Stimulated activated CD8-positive, alpha-beta memory T cell treated with anti-CD3 and anti-CD28 coated beads, Interleukin-7, amount 100 ng/mL, for 48 hours (primary cell): ENCODE measurements at regions not wholly inside any gene's neighbourhood (a gene's known extent, or its start where the extent isn't known, plus 50 kb on each side); places are given as distances from the start of the nearest gene placed in this dataset.

Source experiments
- DNase-seq, 2 donors: peaks; one replicate each; pipeline ENCODE4 v3.0.0-alpha.2; 2020; ENCODE audit warnings: low read depth in 1 of 2; ENCODE audit errors: extremely low read depth in 1 of 2

GRCh38 chrX:148354916-148355315 lies 145.5 kb upstream of the AFF2 start:
- no peak for DNase-seq

GRCh38 chrX:148361641-148362040 lies 138.8 kb upstream of the AFF2 start:
- DNase-seq, result no peak

- no peak for DNase-seq
Measured at GRCh38 chrX:148363471-148364235, 136.8 kb upstream of the AFF2 start.

- DNase-seq, result no peak
Measured at GRCh38 chrX:148365233-148365632, 135.2 kb upstream of the AFF2 start.

- DNase-seq, result no peak
Measured at GRCh38 chrX:148371291-148371690, 129.1 kb upstream of the AFF2 start.

- DNase-seq, result no peak
Measured at GRCh38 chrX:148372925-148373324, 127.5 kb upstream of the AFF2 start.

GRCh38 chrX:148376342-148376741 lies 124.1 kb upstream of the AFF2 start:
- no peak for DNase-seq

GRCh38 chrX:148380107-148380506 lies 120.3 kb upstream of the AFF2 start:
- no peak for DNase-seq

GRCh38 chrX:148380650-148381561 lies 119.5 kb upstream of the AFF2 start:
- DNase-seq, result peak; percentile 17 to 45

GRCh38 chrX:148381603-148382002 lies 118.8 kb upstream of the AFF2 start:
- DNase-seq, result no peak

GRCh38 chrX:148382983-148383382 lies 117.4 kb upstream of the AFF2 start:
- no peak for DNase-seq

GRCh38 chrX:148385471-148385870 lies 114.9 kb upstream of the AFF2 start:
- no peak for DNase-seq

GRCh38 chrX:148389629-148390028 lies 110.8 kb upstream of the AFF2 start:
- DNase-seq, result no peak

GRCh38 chrX:148412006-148412405 lies 88.4 kb upstream of the AFF2 start:
- no peak for DNase-seq

- no peak for DNase-seq
Measured at GRCh38 chrX:148416142-148416541, 84.3 kb upstream of the AFF2 start.

GRCh38 chrX:148416931-148417330 lies 83.5 kb upstream of the AFF2 start:
- no peak for DNase-seq

GRCh38 chrX:148417934-148418333 lies 82.5 kb upstream of the AFF2 start:
- no peak for DNase-seq

- DNase-seq, result no peak
Measured at GRCh38 chrX:148422526-148422925, 77.9 kb upstream of the AFF2 start.

GRCh38 chrX:148424570-148424969 lies 75.8 kb upstream of the AFF2 start:
- no peak for DNase-seq

GRCh38 chrX:148426467-148426866 lies 74.0 kb upstream of the AFF2 start:
- no peak for DNase-seq

- DNase-seq, result no peak
Measured at GRCh38 chrX:148441387-148441786, 59.0 kb upstream of the AFF2 start.

GRCh38 chrX:148443216-148443615 lies 57.2 kb upstream of the AFF2 start:
- no peak for DNase-seq
